GM23248 (cell line): ENCODE measurements at regions not wholly inside any gene's neighbourhood (a gene's known extent, or its start where the extent isn't known, plus 50 kb on each side); places are given as distances from the start of the nearest gene placed in this dataset.

Source experiments
- DNase-seq: peaks from one replicate; pipeline ENCODE4 v3.0.0-alpha.2; 2015
- H2AFZ ChIP-seq: fragments of 200-600 bp; sonication (generic); 2 replicates; pipeline ENCODE4 v1.6.1; 2016; ENCODE audit warnings: antibody characterized with exemption
- H3F3A ChIP-seq: fragments of 200-600 bp; sonication (generic); 2 replicates; pipeline ENCODE4 v1.6.1; 2016; ENCODE audit warnings: mild to moderate bottlenecking, antibody characterized with exemption, mixed run types; ENCODE audit not compliant: insufficient read depth
- H3K27ac ChIP-seq: fragments of 200-600 bp; sonication (generic); 2 replicates; pipeline ENCODE4 v1.5.1; 2016; ENCODE audit warnings: mild to moderate bottlenecking
- H3K27me3 ChIP-seq: fragments of 200-600 bp; sonication (generic); replicated peaks from 2 replicates; pipeline ENCODE4 v1.6.1; 2016; ENCODE audit warnings: mild to moderate bottlenecking; ENCODE audit not compliant: insufficient read depth
- H3K36me3 ChIP-seq: fragments of 200-600 bp; sonication (generic); 2 replicates; pipeline ENCODE4 v1.6.1; 2016; ENCODE audit warnings: low read depth, mild to moderate bottlenecking
- H3K4me1 ChIP-seq: fragments of 200-600 bp; sonication (generic); 2 replicates; pipeline ENCODE4 v1.6.1; 2016; ENCODE audit warnings: mild to moderate bottlenecking; ENCODE audit not compliant: insufficient read depth
- H3K4me2 ChIP-seq: fragments of 200-600 bp; sonication (generic); one replicate; pipeline ENCODE4 v1.6.1; 2016; ENCODE audit warnings: mild to moderate bottlenecking; ENCODE audit not compliant: unreplicated experiment
- H3K4me3 ChIP-seq: fragments of 200-600 bp; sonication (generic); 2 replicates; pipeline ENCODE4 v1.5.1; 2016; ENCODE audit warnings: mild to moderate bottlenecking
- H3K79me2 ChIP-seq: fragments of 200-600 bp; sonication (generic); 2 replicates; pipeline ENCODE4 v1.6.1; 2016; ENCODE audit warnings: mild to moderate bottlenecking; ENCODE audit not compliant: insufficient read depth
- H3K9ac ChIP-seq: fragments of 200-600 bp; sonication (generic); 2 replicates; pipeline ENCODE4 v1.6.1; 2016; ENCODE audit warnings: mild to moderate bottlenecking
- H3K9me2 ChIP-seq: fragments of 200-600 bp; sonication (generic); 2 replicates; pipeline ENCODE4 v1.6.1; 2016; ENCODE audit warnings: mixed run types, mild to moderate bottlenecking, moderate library complexity; ENCODE audit not compliant: insufficient read depth
- H3K9me3 ChIP-seq: fragments of 200-600 bp; sonication (generic); one replicate; pipeline ENCODE4 v1.6.1; 2017; ENCODE audit warnings: low read depth
- H4K20me1 ChIP-seq: fragments of 200-600 bp; sonication (generic); 2 replicates; pipeline ENCODE4 v1.6.0; 2016; ENCODE audit not compliant: insufficient read depth
- EZH2 ChIP-seq: fragments of 200-600 bp; sonication (generic); IDR thresholded peaks from 2 replicates; pipeline ENCODE4 v1.6.1; 2018; ENCODE audit warnings: antibody characterized with exemption, mild to moderate bottlenecking; ENCODE audit not compliant: insufficient read depth, poor library complexity, severe bottlenecking
- EZH2phosphoT487 ChIP-seq: fragments of 200-600 bp; sonication (generic); IDR thresholded peaks from 2 replicates; pipeline ENCODE4 v1.6.1; 2018; ENCODE audit warnings: antibody characterized with exemption, moderate library complexity, mild to moderate bottlenecking, low read depth; ENCODE audit not compliant: insufficient read depth
- WGBS, 2 experiments: methylation state at CpG; one replicate each; pipeline ENCODE4 v1.1.6; 2015 to 2017; ENCODE audit warnings: low lambda C conversion rate in 2 of 2, low coverage in 1 of 2; ENCODE audit errors: missing lambda C conversion rate in 2 of 2; 5-methylcytosine and 5-hydroxymethylcytosine counted together
- in situ Hi-C: fragments of 300-500 bp; cut with MboI; formaldehyde crosslinking; loops from 2 replicates; pipeline ENCODE4 v1.15.0; 2020

DNA sequence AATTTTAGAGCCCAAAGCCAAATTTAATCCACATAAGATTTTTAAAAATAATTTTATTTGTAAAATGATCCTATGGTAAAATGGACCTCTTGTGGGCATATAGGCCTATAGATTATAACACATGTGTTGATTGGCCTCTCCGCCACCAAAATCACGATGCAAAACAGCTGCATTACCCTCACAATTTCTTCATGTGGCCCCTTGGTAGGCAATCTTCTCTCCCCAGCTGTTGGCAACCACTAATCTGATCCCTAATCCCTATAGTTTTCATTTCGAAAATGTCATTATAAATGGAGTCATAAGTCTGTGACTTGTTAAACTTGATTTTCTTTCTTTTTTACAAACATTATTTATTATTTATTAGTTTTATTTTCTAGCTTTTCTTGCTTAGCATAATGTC lies 263.9 kb upstream of the SULF2 start:
- H3K9me2 ChIP-seq, result no peaks in the 10 kb centered on the region
- H4K20me1 ChIP-seq, result no peaks in the 10 kb centered on the region
- TF ChIP-seq EZH2, result no peak
- TF ChIP-seq EZH2phosphoT487, result no peak
- no peak overlapping the region for H3K9ac ChIP-seq
- H3K36me3 ChIP-seq, result no peaks in the 10 kb centered on the region
- H3K4me1 ChIP-seq, result no peaks in the 10 kb centered on the region
- no peaks in the 10 kb centered on the region for H3K27me3 ChIP-seq
- no peak for DNase-seq
- H3F3A ChIP-seq, result no peaks in the 10 kb centered on the region
- in situ Hi-C loops, result no loop called here
- no peak overlapping the region for H2AFZ ChIP-seq
- H3K4me3 ChIP-seq, result no peak overlapping the region
- H3K27ac ChIP-seq, result no peak overlapping the region
- no peaks in the 10 kb centered on the region for H3K79me2 ChIP-seq
- H3K4me2 ChIP-seq, result no peak overlapping the region
- WGBS, 2 experiments, result 50 to 61% methylated on average over 3 of the region's 3 CpGs
- H3K9me3 ChIP-seq, result no peaks in the 10 kb centered on the region

DNA sequence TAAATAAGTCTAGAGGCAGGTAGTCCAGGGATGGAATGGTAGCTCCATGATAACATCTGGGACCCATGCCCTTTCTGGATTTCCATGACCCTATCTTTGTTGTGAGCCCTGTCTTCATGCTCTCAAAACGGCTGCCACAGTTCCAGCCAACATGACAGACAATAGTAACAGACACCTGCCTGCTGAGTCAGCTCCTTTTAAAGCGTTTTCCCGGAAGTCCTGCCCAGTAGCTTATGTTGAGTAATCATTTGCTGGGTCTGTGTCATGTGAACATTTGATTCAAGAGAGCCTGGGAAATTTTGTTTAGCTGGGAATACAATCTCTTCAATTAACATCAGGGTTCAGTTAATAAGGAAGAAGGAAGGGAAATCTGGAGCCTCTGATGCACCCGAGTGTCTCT lies 262.2 kb upstream of the SULF2 start:
- in situ Hi-C loops, result no loop called here
- Histone ChIP-seq H3K27ac (no peak overlapping the region), H3K9me3 (no peaks in the 10 kb centered on the region), H3K79me2 (no peaks in the 10 kb centered on the region), H3K36me3 (no peaks in the 10 kb centered on the region), H3K9ac (no peak overlapping the region), H3F3A (no peaks in the 10 kb centered on the region), H3K27me3 (no peaks in the 10 kb centered on the region), H4K20me1 (no peaks in the 10 kb centered on the region), H3K4me3 (no peak overlapping the region), H3K4me1 (no peaks in the 10 kb centered on the region), H3K4me2 (no peak overlapping the region), H2AFZ (no peak overlapping the region), H3K9me2 (no peaks in the 10 kb centered on the region)
- DNase-seq, result no peak
- TF ChIP-seq EZH2, result no peak
- TF ChIP-seq EZH2phosphoT487, result no peak
- WGBS, 2 experiments, result 51 to 52% methylated on average over 4 of the region's 4 CpGs

DNA sequence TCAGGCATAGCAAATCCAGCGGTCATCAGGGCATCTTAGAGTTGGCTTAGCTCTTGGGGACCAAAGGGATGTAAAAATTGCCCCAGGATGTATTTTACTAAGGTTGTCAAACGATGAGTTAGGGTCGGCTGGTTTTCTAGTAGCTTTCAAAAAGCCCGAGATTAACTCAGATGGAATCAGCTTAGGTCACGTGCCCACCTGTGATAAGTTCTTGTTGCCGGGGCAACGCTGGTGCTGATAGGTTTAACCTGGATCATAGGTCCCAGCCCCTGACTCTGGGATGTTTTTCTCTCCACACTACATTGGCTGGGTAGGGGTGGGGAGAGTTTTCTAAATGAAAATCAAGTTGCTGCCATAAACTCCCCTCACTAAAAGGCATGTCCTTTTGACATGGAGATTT lies 257.3 kb upstream of the SULF2 start:
- Histone ChIP-seq H3K27me3 (no peaks in the 10 kb centered on the region), H3K9me2 (no peaks in the 10 kb centered on the region), H4K20me1 (no peaks in the 10 kb centered on the region), H3F3A (no peaks in the 10 kb centered on the region), H3K4me2 (no peak overlapping the region), H3K4me3 (no peak overlapping the region), H3K79me2 (no peaks in the 10 kb centered on the region), H3K9me3 (no peaks in the 10 kb centered on the region), H3K4me1 (no peaks in the 10 kb centered on the region), H3K9ac (no peak overlapping the region), H2AFZ (no peak overlapping the region), H3K36me3 (no peaks in the 10 kb centered on the region), H3K27ac (no peak overlapping the region)
- 66 to 72% methylated on average over 7 of the region's 7 CpGs for whole genome bisulfite sequencing, 2 experiments
- TF ChIP-seq EZH2phosphoT487, result no peak
- TF ChIP-seq EZH2, result no peak
- DNase-seq, result no peak
- in situ Hi-C loops, result no loop called here

DNA sequence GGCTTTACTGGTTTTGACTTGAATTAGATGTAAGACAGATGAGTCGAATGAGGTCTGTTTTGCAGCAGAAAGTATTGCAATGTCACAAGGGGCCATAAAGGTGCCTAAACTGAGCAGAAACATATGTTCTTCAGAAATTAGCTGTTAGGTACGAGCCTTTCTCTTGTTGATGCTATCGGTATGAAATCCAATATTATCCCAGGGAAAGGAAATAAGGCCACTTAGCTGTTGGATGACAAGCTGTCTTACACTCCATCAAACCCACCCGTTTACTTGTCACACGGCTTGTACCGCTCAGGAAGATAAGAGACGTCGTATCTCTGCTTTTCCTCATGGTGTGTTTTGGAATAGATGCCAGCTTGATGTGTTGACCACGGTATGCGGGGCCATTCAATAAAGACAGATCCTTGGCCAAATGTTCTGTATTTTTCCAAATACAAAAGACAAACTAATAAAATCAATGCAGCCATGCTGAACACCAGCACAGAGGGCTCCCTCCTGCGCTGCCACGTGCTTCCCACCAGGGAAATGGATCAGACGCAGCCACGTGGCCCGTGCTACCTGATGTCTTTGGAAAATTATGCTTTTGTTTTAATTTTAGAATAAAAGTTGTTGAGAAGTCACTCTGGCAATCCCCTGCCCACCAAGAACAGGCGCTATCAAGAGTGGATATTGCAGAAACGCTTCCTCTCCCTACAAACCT lies 255.9 kb upstream of the SULF2 start:
- H3K4me2 ChIP-seq, result no peak overlapping the region
- 57 to 59% methylated on average over 17 of the region's 17 CpGs for WGBS, 2 experiments
- in situ Hi-C loops, result no loop called here
- H3K4me3 ChIP-seq, result no peak overlapping the region
- H3K4me1 ChIP-seq, result no peaks in the 10 kb centered on the region
- no peaks in the 10 kb centered on the region for H3K9me3 ChIP-seq
- no peaks in the 10 kb centered on the region for H4K20me1 ChIP-seq
- no peaks in the 10 kb centered on the region for H3K27me3 ChIP-seq
- no peak overlapping the region for H3K27ac ChIP-seq
- H2AFZ ChIP-seq, result no peak overlapping the region
- no peaks in the 10 kb centered on the region for H3F3A ChIP-seq
- no peak for DNase-seq
- no peaks in the 10 kb centered on the region for H3K36me3 ChIP-seq
- no peaks in the 10 kb centered on the region for H3K9me2 ChIP-seq
- no peaks in the 10 kb centered on the region for H3K79me2 ChIP-seq
- no peak overlapping the region for H3K9ac ChIP-seq
- TF ChIP-seq EZH2 (no peak), EZH2phosphoT487 (no peak)

DNA sequence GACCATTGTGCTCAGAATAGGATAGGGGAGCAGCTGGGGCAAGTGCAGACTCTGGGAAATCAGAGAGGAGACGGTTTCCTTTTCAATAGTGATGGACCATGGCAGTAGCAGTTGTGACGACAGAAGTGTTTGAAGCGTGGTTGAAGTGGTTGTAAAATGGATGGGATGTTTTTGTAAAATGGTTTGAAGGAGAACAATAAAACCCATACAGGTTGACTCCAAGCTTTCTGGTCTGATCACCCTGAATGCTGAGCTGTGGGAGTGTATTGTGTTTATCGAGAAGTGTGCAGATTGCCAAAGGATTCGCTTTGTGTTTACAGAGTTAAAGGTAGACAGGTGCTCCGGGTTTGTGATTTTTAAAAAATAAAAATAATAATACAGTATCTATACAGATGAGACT lies 255.2 kb upstream of the SULF2 start:
- 68 to 78% methylated on average over 6 of the region's 6 CpGs for WGBS, 2 experiments
- in situ Hi-C loops, result no loop called here
- H3K27ac ChIP-seq, result no peak overlapping the region
- no peak overlapping the region for H3K9ac ChIP-seq
- H3K79me2 ChIP-seq, result no peaks in the 10 kb centered on the region
- H3K4me1 ChIP-seq, result no peaks in the 10 kb centered on the region
- H3F3A ChIP-seq, result no peaks in the 10 kb centered on the region
- H2AFZ ChIP-seq, result no peak overlapping the region
- no peaks in the 10 kb centered on the region for H3K9me3 ChIP-seq
- H4K20me1 ChIP-seq, result no peaks in the 10 kb centered on the region
- no peak for TF ChIP-seq EZH2phosphoT487
- no peak for TF ChIP-seq EZH2
- H3K27me3 ChIP-seq, result no peaks in the 10 kb centered on the region
- DNase-seq, result no peak
- no peaks in the 10 kb centered on the region for H3K36me3 ChIP-seq
- H3K4me3 ChIP-seq, result no peak overlapping the region
- no peaks in the 10 kb centered on the region for H3K9me2 ChIP-seq
- H3K4me2 ChIP-seq, result no peak overlapping the region
